Endothelial cell of umbilical vein (primary cell): ENCODE measurements at regions not wholly inside any gene's neighbourhood (a gene's known extent, or its start where the extent isn't known, plus 50 kb on each side); places are given as distances from the start of the nearest gene placed in this dataset.

Source experiments
- BruUV-seq: library from RNA; stranded (reverse); fragments of 400-500 nt; replicated peaks from 2 replicates; lab custom pipeline; 2021; lab: Mats Ljungman, UMichigan
- CTCF ChIA-PET: fragments of 300-600, 350-600 bp; sonication (Branson Sonifier 250); formaldehyde crosslinking; loops from one replicate; lab custom pipeline; 2021; ENCODE audit warnings: antibody characterized with exemption, inconsistent platforms; lab: Charles Lee
- POLR2A ChIA-PET: fragments of 300-600, 350-600 bp; sonication (Branson Sonifier 250); formaldehyde crosslinking; loops from one replicate; lab custom pipeline; 2021; ENCODE audit warnings: antibody characterized with exemption, inconsistent platforms; lab: Charles Lee
- DNase-seq: peaks from one replicate; pipeline ENCODE4 v3.0.0-alpha.2; 2011; ENCODE audit warnings: low read depth, low spot score
- FAIRE-seq: peaks from 2 replicates; lab custom pipeline; 2011; peaks lifted over from hg19 to GRCh38; lab: Jason Lieb, UNC
- H2AFZ ChIP-seq: 2 replicates; pipeline ENCODE4 v1.6.0; 2012; ENCODE audit warnings: low read depth, low read length, control low read depth, inconsistent platforms
- H3K27ac ChIP-seq: 2 replicates; pipeline ENCODE4 v1.5.1; 2011; ENCODE audit warnings: low read depth, mild to moderate bottlenecking, control low read depth, low read length, moderate library complexity; ENCODE audit not compliant: insufficient read depth
- H3K27me3 ChIP-seq, 2 experiments: 2 replicates each; pipeline versions ENCODE4 v1.6.0 to v1.6.1; 2011; ENCODE audit warnings: low read length in 2 of 2, mixed read lengths in 1 of 2; ENCODE audit not compliant: control insufficient read depth in 2 of 2, insufficient read depth in 2 of 2
- H3K36me3 ChIP-seq, 2 experiments: 2 replicates in 1 of 2; 3 replicates in 1 of 2; pipeline ENCODE4 v1.5.1; 2011; ENCODE audit warnings: low read length in 2 of 2, mild to moderate bottlenecking in 1 of 2, moderate library complexity in 1 of 2; ENCODE audit not compliant: control insufficient read depth in 2 of 2, insufficient read depth in 2 of 2; ENCODE audit errors: extremely low read depth in 1 of 2
- H3K4me1 ChIP-seq: 3 replicates; pipeline ENCODE4 v1.5.1; 2011; ENCODE audit warnings: mild to moderate bottlenecking, low read length; ENCODE audit not compliant: control insufficient read depth, insufficient read depth; ENCODE audit errors: extremely low read depth
- H3K4me2 ChIP-seq: 2 replicates; pipeline ENCODE4 v1.6.1; 2011; ENCODE audit warnings: low read length, control low read depth, mixed read lengths; ENCODE audit not compliant: insufficient read depth
- H3K4me3 ChIP-seq, 3 experiments: fragments of 200-600 bp in 1 of 3; sonication (generic), shearing (Covaris generic) in 1 of 3; replicated peaks in 1 of 3; 2 replicates each; pipeline ENCODE4 v1.5.1; 2011 to 2016; ENCODE audit warnings: control low read depth in 3 of 3, low read length in 3 of 3, mild to moderate bottlenecking in 2 of 3, inconsistent platforms in 1 of 3, low read depth in 1 of 3, moderate library complexity in 1 of 3; ENCODE audit not compliant: insufficient read depth in 1 of 3
- H3K79me2 ChIP-seq: 2 replicates; pipeline ENCODE4 v1.6.0; 2012; ENCODE audit warnings: low read length, inconsistent platforms; ENCODE audit not compliant: control insufficient read depth, insufficient read depth
- H3K9ac ChIP-seq: replicated peaks from 2 replicates; pipeline ENCODE3; 2011; ENCODE audit warnings: low read length, control low read depth; ENCODE audit not compliant: insufficient read depth; ENCODE audit errors: extremely low read depth
- H3K9me1 ChIP-seq: replicated peaks from 3 replicates; pipeline ENCODE4 v1.6.0; 2011; ENCODE audit warnings: mild to moderate bottlenecking, low read length; ENCODE audit not compliant: control insufficient read depth, insufficient read depth; ENCODE audit errors: extremely low read depth
- H3K9me3 ChIP-seq: replicated peaks from 2 replicates; pipeline ENCODE4 v1.5.1; 2012; ENCODE audit warnings: low read length, inconsistent platforms; ENCODE audit not compliant: control insufficient read depth, insufficient read depth
- H4K20me1 ChIP-seq: replicated peaks from 2 replicates; pipeline ENCODE3; 2011; ENCODE audit warnings: mild to moderate bottlenecking, low read length; ENCODE audit not compliant: control insufficient read depth, insufficient read depth; ENCODE audit errors: extremely low read depth
- EZH2 ChIP-seq: IDR thresholded peaks from 2 replicates; pipeline ENCODE4 v1.6.1; 2012; ENCODE audit warnings: borderline replicate concordance, low read depth, mild to moderate bottlenecking, moderate library complexity, low read length, inconsistent platforms; ENCODE audit not compliant: severe bottlenecking
- FOS ChIP-seq: IDR thresholded peaks from 2 replicates; pipeline ENCODE4 v1.6.1; 2011; ENCODE audit warnings: mild to moderate bottlenecking, low read length, moderate library complexity, borderline replicate concordance; ENCODE audit not compliant: insufficient read depth
- GATA2 ChIP-seq: IDR thresholded peaks from 2 replicates; pipeline ENCODE4 v1.7.0; 2011; ENCODE audit warnings: low read depth, mild to moderate bottlenecking, moderate library complexity, mixed read lengths, low read length; ENCODE audit not compliant: insufficient read length, insufficient read depth
- JUN ChIP-seq: IDR thresholded peaks from 2 replicates; pipeline ENCODE4 v1.6.1; 2011; ENCODE audit warnings: borderline replicate concordance, low read depth; ENCODE audit not compliant: insufficient read length, insufficient read depth
- POLR2A ChIP-seq: IDR thresholded peaks from 2 replicates; pipeline ENCODE4 v1.6.1; 2012; ENCODE audit warnings: low read depth, mild to moderate bottlenecking, control low read depth, low read length
- dilution Hi-C: fragments of 300-500 bp; cut with MboI; formaldehyde crosslinking; loops from one replicate; pipeline ENCODE4 v1.15.0; 2019; ENCODE audit warnings: low sequenced_read_pairs; ENCODE audit not compliant: extremely low pct_ligation_motif_present
- intact Hi-C: fragments of 100-400 bp; cut with micrococcal nuclease; formaldehyde crosslinking; loops from one replicate; pipeline ENCODE4 v1.10.0; 2022
- TF ChIP-seq, protein P1 (sequence below): IDR thresholded peaks from 2 replicates; pipeline ENCODE4 v1.6.1; 2011; ENCODE audit not compliant: insufficient read depth, insufficient read length
- TF ChIP-seq, protein P2 (sequence below), 2 donors: IDR thresholded peaks; 1 replicate in 1 of 2; 2 replicates in 1 of 2; pipeline ENCODE4 v1.5.1; 2011; ENCODE audit warnings: low read length in 2 of 2, mild to moderate bottlenecking in 2 of 2, moderate library complexity in 2 of 2, control low read depth in 1 of 2, inconsistent platforms in 1 of 2, low read depth in 1 of 2; ENCODE audit not compliant: insufficient read depth in 1 of 2; ENCODE audit errors: extremely low read depth in 1 of 2

DNA sequence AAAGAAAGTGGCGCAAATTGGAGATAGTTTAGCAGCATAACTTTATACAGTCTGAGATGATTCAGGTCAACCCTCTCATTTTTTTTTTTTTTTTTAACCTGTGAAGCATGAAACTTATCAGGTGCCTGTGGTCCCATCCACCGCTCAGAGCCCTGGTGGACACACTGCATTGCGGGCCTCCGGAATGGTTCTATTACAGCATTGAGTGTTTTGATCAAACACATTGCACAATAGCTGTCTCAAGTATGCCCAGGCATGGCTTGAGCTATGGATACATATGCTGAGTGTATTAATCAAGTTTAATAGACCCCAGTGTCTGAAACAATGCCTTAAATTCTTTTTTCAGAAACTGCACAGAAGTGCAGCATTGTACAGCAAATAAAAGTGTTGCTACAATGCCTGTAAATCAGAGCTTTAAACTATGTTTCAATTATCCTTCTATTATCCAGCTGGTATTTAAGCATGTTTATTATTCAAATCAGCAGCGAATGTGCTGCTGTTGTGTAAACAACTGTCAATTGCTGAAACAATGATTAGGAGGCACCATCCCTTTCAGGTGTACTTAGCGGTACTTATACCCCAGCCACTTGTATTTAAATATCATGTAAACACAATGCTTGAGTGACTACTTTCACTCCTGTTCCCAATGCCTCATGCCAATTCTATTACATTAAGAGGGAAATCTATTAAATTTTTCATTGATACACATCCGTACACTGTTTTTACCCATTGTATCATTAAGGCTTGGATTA is 456.6 kb downstream of the RPS6KC1 start:
- Histone ChIP-seq H3K9ac (no peak overlapping the region), H3K4me1 (no peaks in the 10 kb centered on the region), H2AFZ (no peak overlapping the region), H3K4me3 (no peak overlapping the region), H4K20me1 (no peaks in the 10 kb centered on the region), H3K27ac (no peak overlapping the region), H3K36me3 (no peaks in the 10 kb centered on the region), H3K79me2 (no peaks in the 10 kb centered on the region), H3K9me3 (no peaks in the 10 kb centered on the region), H3K27me3 (no peaks in the 10 kb centered on the region), H3K9me1 (no peaks in the 10 kb centered on the region), H3K4me2 (no peak overlapping the region)
- ChIA-PET CTCF (no interaction called here), POLR2A (no interaction called here)
- dilution Hi-C loops (no loop called here), intact Hi-C loops (no loop called here)
- no peak for DNase-seq
- no TSS peak for BruUV-seq
- TF ChIP-seq JUN = no peak
- TF ChIP-seq, protein P1, sequence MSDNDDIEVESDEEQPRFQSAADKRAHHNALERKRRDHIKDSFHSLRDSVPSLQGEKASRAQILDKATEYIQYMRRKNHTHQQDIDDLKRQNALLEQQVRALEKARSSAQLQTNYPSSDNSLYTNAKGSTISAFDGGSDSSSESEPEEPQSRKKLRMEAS = no peak
- TF ChIP-seq GATA2 = no peak
- TF ChIP-seq EZH2 = no peak
- TF ChIP-seq, protein P2, sequence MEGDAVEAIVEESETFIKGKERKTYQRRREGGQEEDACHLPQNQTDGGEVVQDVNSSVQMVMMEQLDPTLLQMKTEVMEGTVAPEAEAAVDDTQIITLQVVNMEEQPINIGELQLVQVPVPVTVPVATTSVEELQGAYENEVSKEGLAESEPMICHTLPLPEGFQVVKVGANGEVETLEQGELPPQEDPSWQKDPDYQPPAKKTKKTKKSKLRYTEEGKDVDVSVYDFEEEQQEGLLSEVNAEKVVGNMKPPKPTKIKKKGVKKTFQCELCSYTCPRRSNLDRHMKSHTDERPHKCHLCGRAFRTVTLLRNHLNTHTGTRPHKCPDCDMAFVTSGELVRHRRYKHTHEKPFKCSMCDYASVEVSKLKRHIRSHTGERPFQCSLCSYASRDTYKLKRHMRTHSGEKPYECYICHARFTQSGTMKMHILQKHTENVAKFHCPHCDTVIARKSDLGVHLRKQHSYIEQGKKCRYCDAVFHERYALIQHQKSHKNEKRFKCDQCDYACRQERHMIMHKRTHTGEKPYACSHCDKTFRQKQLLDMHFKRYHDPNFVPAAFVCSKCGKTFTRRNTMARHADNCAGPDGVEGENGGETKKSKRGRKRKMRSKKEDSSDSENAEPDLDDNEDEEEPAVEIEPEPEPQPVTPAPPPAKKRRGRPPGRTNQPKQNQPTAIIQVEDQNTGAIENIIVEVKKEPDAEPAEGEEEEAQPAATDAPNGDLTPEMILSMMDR (IDR thresholded peaks at IDR 0.05; ENCODE audit: extremely low read depth in 1 of 2, insufficient read depth in 1 of 2, low read depth in 1 of 2, low read length in 2 of 2) = no peak
- no peak for TF ChIP-seq FOS
- no peak for TF ChIP-seq POLR2A
- no peak for FAIRE-seq
